ENCODE measurements at regions not wholly inside any gene's neighbourhood (a gene's known extent, or its start where the extent isn't known, plus 50 kb on each side); places are given as distances from the start of the nearest gene placed in this dataset.

GRCh38 chr6:115667478-115668026 lies 393.1 kb downstream of the FRK start:
- H3K4me1 ChIP-seq (ENCODE audit: control insufficient read depth, low read length) = no peaks in the 10 kb centered on the region
- no peaks in the 10 kb centered on the region for H3K9me2 ChIP-seq (replicated peaks; ENCODE audit: control insufficient read depth, low read length)
- no peaks in the 10 kb centered on the region for H3K36me3 ChIP-seq (ENCODE audit: control insufficient read depth, low read length)
- H3K79me2 ChIP-seq (ENCODE audit: control insufficient read depth, low read length) = no peaks in the 10 kb centered on the region
- no peaks in the 10 kb centered on the region for H3K27me3 ChIP-seq (ENCODE audit: control insufficient read depth, low read length)
- no peaks in the 10 kb centered on the region for H3K9me3 ChIP-seq (ENCODE audit: control insufficient read depth, insufficient read depth, low read length)
- H3F3A ChIP-seq (ENCODE audit: control insufficient read depth, insufficient read depth) = no peaks in the 10 kb centered on the region
- no peaks in the 10 kb centered on the region for H4K20me1 ChIP-seq (ENCODE audit: control insufficient read depth, insufficient read depth, low read depth, low read length)
- no peak overlapping the region for H3K4me2 ChIP-seq (ENCODE audit: low read length)
- no peak for TF ChIP-seq CTCF (IDR thresholded peaks at IDR 0.05; ENCODE audit: low read depth, low read length, poor library complexity, severe bottlenecking)
- TF ChIP-seq EZH2phosphoT487 (IDR thresholded peaks at IDR 0.05; ENCODE audit: borderline replicate concordance, low read length) = no peak
- no peak overlapping the region for H3K27ac ChIP-seq (ENCODE audit: low read depth, low read length)
- H3K4me3 ChIP-seq (ENCODE audit: low read length) = no peak overlapping the region

- Histone ChIP-seq H3K9me3 (ENCODE audit: control insufficient read depth, insufficient read depth, low read length) (no peaks in the 10 kb centered on the region), H3K79me2 (ENCODE audit: control insufficient read depth, low read length) (no peaks in the 10 kb centered on the region)
- TF ChIP-seq CTCF (IDR thresholded peaks at IDR 0.05; ENCODE audit: low read depth, low read length, poor library complexity, severe bottlenecking) (no peak), EZH2phosphoT487 (IDR thresholded peaks at IDR 0.05; ENCODE audit: borderline replicate concordance, low read length) (no peak)
These were observed 393.7 kb downstream of the FRK start for GRCh38 chr6:115666997-115667396.

GRCh38 chr6:115665310-115665709 lies 395.4 kb downstream of the FRK start:
- H3K27ac ChIP-seq (ENCODE audit: low read depth, low read length) = no peak overlapping the region
- H4K20me1 ChIP-seq (ENCODE audit: control insufficient read depth, insufficient read depth, low read depth, low read length) = no peaks in the 10 kb centered on the region
- H3K9me2 ChIP-seq (replicated peaks; ENCODE audit: control insufficient read depth, low read length) = no peaks in the 10 kb centered on the region
- H3F3A ChIP-seq (ENCODE audit: control insufficient read depth, insufficient read depth) = no peaks in the 10 kb centered on the region
- H3K36me3 ChIP-seq (ENCODE audit: control insufficient read depth, low read length) = no peaks in the 10 kb centered on the region
- no peaks in the 10 kb centered on the region for H3K4me1 ChIP-seq (ENCODE audit: control insufficient read depth, low read length)
- no peaks in the 10 kb centered on the region for H3K27me3 ChIP-seq (ENCODE audit: control insufficient read depth, low read length)
- H3K4me3 ChIP-seq (ENCODE audit: low read length) = no peak overlapping the region
- H3K79me2 ChIP-seq (ENCODE audit: control insufficient read depth, low read length) = no peaks in the 10 kb centered on the region
- H3K9me3 ChIP-seq (ENCODE audit: control insufficient read depth, insufficient read depth, low read length) = no peaks in the 10 kb centered on the region
- H3K4me2 ChIP-seq (ENCODE audit: low read length) = no peak overlapping the region
- no peak for TF ChIP-seq EZH2phosphoT487 (IDR thresholded peaks at IDR 0.05; ENCODE audit: borderline replicate concordance, low read length)
- TF ChIP-seq CTCF (IDR thresholded peaks at IDR 0.05; ENCODE audit: low read depth, low read length, poor library complexity, severe bottlenecking) = no peak

More at GRCh38 chr6:115666997-115667396, 393.7 kb downstream of the FRK start:
- H3K27ac ChIP-seq (ENCODE audit: low read depth, low read length) = no peak overlapping the region
- H4K20me1 ChIP-seq (ENCODE audit: control insufficient read depth, insufficient read depth, low read depth, low read length) = no peaks in the 10 kb centered on the region
- no peak overlapping the region for H3K4me2 ChIP-seq (ENCODE audit: low read length)
- H3F3A ChIP-seq (ENCODE audit: control insufficient read depth, insufficient read depth) = no peaks in the 10 kb centered on the region
- H3K4me3 ChIP-seq (ENCODE audit: low read length) = no peak overlapping the region
- no peaks in the 10 kb centered on the region for H3K36me3 ChIP-seq (ENCODE audit: control insufficient read depth, low read length)
- H3K4me1 ChIP-seq (ENCODE audit: control insufficient read depth, low read length) = no peaks in the 10 kb centered on the region
- no peaks in the 10 kb centered on the region for H3K9me2 ChIP-seq (replicated peaks; ENCODE audit: control insufficient read depth, low read length)
- H3K27me3 ChIP-seq (ENCODE audit: control insufficient read depth, low read length) = no peaks in the 10 kb centered on the region
